Endothelial cell of umbilical vein (primary cell): ENCODE measurements at regions not wholly inside any gene's neighbourhood (a gene's known extent, or its start where the extent isn't known, plus 50 kb on each side); places are given as distances from the start of the nearest gene placed in this dataset.

Source experiments
- EZH2 ChIP-seq: IDR thresholded peaks from 2 replicates; pipeline ENCODE4 v1.6.1; 2012; ENCODE audit warnings: borderline replicate concordance, low read depth, mild to moderate bottlenecking, moderate library complexity, low read length, inconsistent platforms; ENCODE audit not compliant: severe bottlenecking
- FOS ChIP-seq: IDR thresholded peaks from 2 replicates; pipeline ENCODE4 v1.6.1; 2011; ENCODE audit warnings: mild to moderate bottlenecking, low read length, moderate library complexity, borderline replicate concordance; ENCODE audit not compliant: insufficient read depth
- MYC ChIP-seq: IDR thresholded peaks from one replicate; pipeline ENCODE4 v1.6.1; 2011; ENCODE audit warnings: mild to moderate bottlenecking, low read depth, low read length
- POLR2A ChIP-seq: IDR thresholded peaks from 2 replicates; pipeline ENCODE4 v1.6.1; 2012; ENCODE audit warnings: low read depth, mild to moderate bottlenecking, control low read depth, low read length
- POLR2AphosphoS5 ChIP-seq: IDR thresholded peaks from 2 replicates; pipeline ENCODE4 v1.6.1; 2012; ENCODE audit warnings: low read depth, mild to moderate bottlenecking, control low read depth, low read length, moderate library complexity; ENCODE audit not compliant: insufficient read depth
- TF ChIP-seq, protein P1 (sequence below), 2 donors: IDR thresholded peaks; 1 replicate in 1 of 2; 2 replicates in 1 of 2; pipeline ENCODE4 v1.5.1; 2011; ENCODE audit warnings: low read length in 2 of 2, mild to moderate bottlenecking in 2 of 2, moderate library complexity in 2 of 2, control low read depth in 1 of 2, inconsistent platforms in 1 of 2, low read depth in 1 of 2; ENCODE audit not compliant: insufficient read depth in 1 of 2; ENCODE audit errors: extremely low read depth in 1 of 2
- TF ChIP-seq, protein P2 (sequence below): IDR thresholded peaks from 2 replicates; pipeline ENCODE4 v1.6.1; 2011; ENCODE audit not compliant: insufficient read depth, insufficient read length

DNA sequence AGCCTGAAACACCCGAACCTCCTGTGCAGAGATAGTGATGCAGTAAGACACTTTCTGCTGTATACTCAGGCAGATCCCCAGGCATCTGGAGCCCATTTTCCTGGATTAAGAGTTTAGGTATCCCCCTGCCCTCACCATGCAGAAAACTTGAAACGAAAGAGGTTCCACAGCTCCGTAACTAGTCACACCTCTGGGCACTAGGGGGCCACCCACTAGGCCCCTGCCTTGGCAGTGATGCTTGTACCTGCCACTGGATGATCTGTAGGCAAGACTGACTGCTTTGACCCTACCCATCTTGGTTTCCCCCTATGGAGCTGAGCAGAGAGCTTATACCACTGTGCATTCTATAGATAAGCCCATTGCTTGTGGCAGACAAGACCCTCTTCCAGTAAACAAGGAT is 940.6 kb downstream of the PCDH19 start:
- TF ChIP-seq, protein P1, sequence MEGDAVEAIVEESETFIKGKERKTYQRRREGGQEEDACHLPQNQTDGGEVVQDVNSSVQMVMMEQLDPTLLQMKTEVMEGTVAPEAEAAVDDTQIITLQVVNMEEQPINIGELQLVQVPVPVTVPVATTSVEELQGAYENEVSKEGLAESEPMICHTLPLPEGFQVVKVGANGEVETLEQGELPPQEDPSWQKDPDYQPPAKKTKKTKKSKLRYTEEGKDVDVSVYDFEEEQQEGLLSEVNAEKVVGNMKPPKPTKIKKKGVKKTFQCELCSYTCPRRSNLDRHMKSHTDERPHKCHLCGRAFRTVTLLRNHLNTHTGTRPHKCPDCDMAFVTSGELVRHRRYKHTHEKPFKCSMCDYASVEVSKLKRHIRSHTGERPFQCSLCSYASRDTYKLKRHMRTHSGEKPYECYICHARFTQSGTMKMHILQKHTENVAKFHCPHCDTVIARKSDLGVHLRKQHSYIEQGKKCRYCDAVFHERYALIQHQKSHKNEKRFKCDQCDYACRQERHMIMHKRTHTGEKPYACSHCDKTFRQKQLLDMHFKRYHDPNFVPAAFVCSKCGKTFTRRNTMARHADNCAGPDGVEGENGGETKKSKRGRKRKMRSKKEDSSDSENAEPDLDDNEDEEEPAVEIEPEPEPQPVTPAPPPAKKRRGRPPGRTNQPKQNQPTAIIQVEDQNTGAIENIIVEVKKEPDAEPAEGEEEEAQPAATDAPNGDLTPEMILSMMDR (IDR thresholded peaks at IDR 0.05; ENCODE audit: extremely low read depth in 1 of 2, insufficient read depth in 1 of 2, low read depth in 1 of 2, low read length in 2 of 2) = no peak
- TF ChIP-seq MYC (no peak), POLR2AphosphoS5 (no peak), EZH2 (no peak), FOS (no peak), POLR2A (no peak)
- TF ChIP-seq, protein P2, sequence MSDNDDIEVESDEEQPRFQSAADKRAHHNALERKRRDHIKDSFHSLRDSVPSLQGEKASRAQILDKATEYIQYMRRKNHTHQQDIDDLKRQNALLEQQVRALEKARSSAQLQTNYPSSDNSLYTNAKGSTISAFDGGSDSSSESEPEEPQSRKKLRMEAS = no peak
